ENCODE measurements at regions not wholly inside any gene's neighbourhood (a gene's known extent, or its start where the extent isn't known, plus 50 kb on each side); places are given as distances from the start of the nearest gene placed in this dataset.

DNA sequence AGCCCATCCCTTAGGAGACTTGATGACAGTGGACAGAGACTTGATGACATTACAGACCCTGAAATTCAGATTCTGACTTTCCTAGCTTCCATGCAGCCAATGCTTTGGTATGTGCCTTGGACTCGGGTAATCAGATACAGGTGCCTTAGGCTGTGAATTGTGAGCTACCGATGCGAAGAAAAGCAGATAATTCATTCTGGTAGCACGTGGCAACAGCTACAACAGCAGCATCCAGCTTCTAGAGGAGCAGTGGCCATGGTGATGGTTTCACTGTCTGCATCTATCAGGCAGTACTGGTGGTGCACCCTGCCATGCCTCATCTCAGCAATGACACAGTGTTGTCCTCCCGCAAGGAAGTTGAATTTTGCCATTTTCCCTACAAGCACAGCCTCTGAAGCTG lies 126.9 kb upstream of the TAPT1 start:
- H3K36me3 ChIP-seq = no peaks in the 10 kb centered on the region
- intact Hi-C loops (cut with DNase I; ENCODE audit: low total_unique reads) = no loop called here
- no peaks in the 10 kb centered on the region for H3K9me3 ChIP-seq
- no peaks in the 10 kb centered on the region for H3K4me1 ChIP-seq
- no peak for DNase-seq
- no peaks in the 10 kb centered on the region for H3K27me3 ChIP-seq
- TF ChIP-seq POLR2A (IDR thresholded peaks at IDR 0.05) = no peak
- TF ChIP-seq, protein P1, sequence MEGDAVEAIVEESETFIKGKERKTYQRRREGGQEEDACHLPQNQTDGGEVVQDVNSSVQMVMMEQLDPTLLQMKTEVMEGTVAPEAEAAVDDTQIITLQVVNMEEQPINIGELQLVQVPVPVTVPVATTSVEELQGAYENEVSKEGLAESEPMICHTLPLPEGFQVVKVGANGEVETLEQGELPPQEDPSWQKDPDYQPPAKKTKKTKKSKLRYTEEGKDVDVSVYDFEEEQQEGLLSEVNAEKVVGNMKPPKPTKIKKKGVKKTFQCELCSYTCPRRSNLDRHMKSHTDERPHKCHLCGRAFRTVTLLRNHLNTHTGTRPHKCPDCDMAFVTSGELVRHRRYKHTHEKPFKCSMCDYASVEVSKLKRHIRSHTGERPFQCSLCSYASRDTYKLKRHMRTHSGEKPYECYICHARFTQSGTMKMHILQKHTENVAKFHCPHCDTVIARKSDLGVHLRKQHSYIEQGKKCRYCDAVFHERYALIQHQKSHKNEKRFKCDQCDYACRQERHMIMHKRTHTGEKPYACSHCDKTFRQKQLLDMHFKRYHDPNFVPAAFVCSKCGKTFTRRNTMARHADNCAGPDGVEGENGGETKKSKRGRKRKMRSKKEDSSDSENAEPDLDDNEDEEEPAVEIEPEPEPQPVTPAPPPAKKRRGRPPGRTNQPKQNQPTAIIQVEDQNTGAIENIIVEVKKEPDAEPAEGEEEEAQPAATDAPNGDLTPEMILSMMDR (IDR thresholded peaks at IDR 0.05) = no peak
- H3K27ac ChIP-seq = no peak overlapping the region
- no peak overlapping the region for H3K4me3 ChIP-seq

DNA sequence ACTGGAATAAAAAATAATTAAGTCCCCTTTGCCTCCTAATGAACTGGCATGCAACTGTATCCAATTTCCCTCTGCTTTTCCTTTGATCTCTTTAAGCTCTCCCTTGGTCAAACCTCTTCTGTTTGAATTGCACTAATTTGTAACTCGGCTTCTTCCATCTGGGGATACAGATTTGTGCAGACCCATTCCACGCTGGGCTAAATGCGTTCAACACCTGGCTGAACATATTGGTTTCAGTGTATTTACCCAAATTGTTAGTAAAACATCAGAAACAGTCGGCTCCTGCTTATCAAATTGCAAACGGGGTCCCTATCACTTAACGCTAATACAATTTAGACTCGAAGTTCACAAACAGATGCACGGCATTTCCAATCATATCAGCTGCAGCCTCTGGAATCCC lies 124.9 kb upstream of the TAPT1 start:
- no peak overlapping the region for H3K27ac ChIP-seq
- no peaks in the 10 kb centered on the region for H3K36me3 ChIP-seq
- H3K9me3 ChIP-seq = no peaks in the 10 kb centered on the region
- DNase-seq = no peak
- no peaks in the 10 kb centered on the region for H3K4me1 ChIP-seq
- intact Hi-C loops (cut with DNase I; ENCODE audit: low total_unique reads) = no loop called here
- H3K27me3 ChIP-seq = no peaks in the 10 kb centered on the region
- no peak overlapping the region for H3K4me3 ChIP-seq
- no peak for TF ChIP-seq POLR2A (IDR thresholded peaks at IDR 0.05)
- TF ChIP-seq, protein P1 (IDR thresholded peaks at IDR 0.05) = no peak

DNA sequence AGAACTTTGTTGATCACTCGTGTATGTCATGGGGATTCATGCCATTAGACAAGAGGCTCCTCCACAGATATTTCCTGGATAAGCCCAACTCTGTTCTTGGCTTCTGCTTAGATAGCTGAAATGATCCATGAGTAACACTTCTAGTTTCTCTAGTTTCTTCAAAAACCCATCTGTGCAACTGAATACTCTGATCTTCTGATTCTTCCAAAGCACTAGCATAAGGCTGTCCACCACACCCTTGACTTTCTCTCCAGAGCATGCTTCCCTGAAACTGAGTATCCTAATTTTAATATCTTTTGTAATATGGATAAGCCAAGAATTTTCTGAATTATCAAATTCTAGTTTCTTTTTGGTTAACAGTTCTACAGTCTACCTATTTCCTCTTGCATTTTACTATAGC lies 118.6 kb upstream of the TAPT1 start:
- H3K4me1 ChIP-seq = no peaks in the 10 kb centered on the region
- intact Hi-C loops (cut with DNase I; ENCODE audit: low total_unique reads) = no loop called here
- H3K27me3 ChIP-seq = no peaks in the 10 kb centered on the region
- no peaks in the 10 kb centered on the region for H3K36me3 ChIP-seq
- H3K9me3 ChIP-seq = no peaks in the 10 kb centered on the region
- H3K27ac ChIP-seq = no peak overlapping the region
- no peak for TF ChIP-seq POLR2A (IDR thresholded peaks at IDR 0.05)
- TF ChIP-seq, protein P1 (IDR thresholded peaks at IDR 0.05) = no peak
- DNase-seq = no peak
- H3K4me3 ChIP-seq = no peak overlapping the region

DNA sequence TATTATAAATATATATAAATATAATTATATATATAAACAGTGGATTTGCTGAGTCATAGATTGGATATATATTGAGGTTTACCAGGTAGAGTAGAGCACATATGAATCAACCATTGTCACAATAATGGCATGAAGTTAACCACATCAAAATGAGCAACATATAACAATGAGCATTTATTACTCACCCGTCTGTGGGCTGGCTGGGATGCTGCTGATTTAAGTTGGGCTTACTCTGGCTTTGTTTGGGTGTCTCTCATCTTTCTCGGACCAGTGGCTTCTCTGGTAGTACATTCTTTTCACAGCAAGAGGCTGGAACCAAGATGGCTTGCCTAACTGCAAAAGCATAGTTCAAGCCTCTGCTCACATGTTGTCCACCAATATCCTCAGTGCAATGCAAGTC lies 111.7 kb upstream of the TAPT1 start:
- Histone ChIP-seq H3K27me3 (no peaks in the 10 kb centered on the region), H3K4me3 (no peak overlapping the region), H3K27ac (no peak overlapping the region), H3K9me3 (no peaks in the 10 kb centered on the region), H3K36me3 (no peaks in the 10 kb centered on the region), H3K4me1 (no peaks in the 10 kb centered on the region)
- intact Hi-C loops (cut with DNase I; ENCODE audit: low total_unique reads) = no loop called here
- no peak for DNase-seq
- no peak for TF ChIP-seq POLR2A (IDR thresholded peaks at IDR 0.05)
- TF ChIP-seq, protein P1 (IDR thresholded peaks at IDR 0.05) = no peak

DNA sequence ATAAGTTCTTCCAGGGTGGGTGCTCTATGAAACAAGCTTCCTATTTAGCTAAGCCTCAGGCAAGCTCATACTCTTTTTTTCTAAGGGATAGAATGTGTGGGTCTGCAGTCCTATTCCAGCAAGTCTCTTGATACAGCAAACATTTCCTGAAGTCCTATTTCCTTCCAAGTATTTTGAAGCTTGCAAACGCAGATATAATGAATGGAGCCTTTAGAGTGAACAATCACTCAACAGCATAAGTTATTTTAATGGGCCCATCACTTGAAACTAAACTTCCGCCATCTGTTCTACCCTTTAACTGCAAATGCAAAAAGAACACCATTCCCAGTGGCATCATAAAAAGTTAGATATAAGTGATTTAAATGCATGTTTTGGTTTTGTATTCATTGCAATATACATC lies 108.3 kb upstream of the TAPT1 start:
- H3K9me3 ChIP-seq = peaks cover 0 to 4% of the 10 kb centered on the region in 2 donors
- no peak overlapping the region for H3K4me3 ChIP-seq
- DNase-seq = no peak
- no peaks in the 10 kb centered on the region for H3K27me3 ChIP-seq
- intact Hi-C loops (cut with DNase I; ENCODE audit: low total_unique reads) = no loop called here
- no peaks in the 10 kb centered on the region for H3K4me1 ChIP-seq
- H3K27ac ChIP-seq = no peak overlapping the region
- no peak for TF ChIP-seq POLR2A (IDR thresholded peaks at IDR 0.05)
- TF ChIP-seq, protein P1 (IDR thresholded peaks at IDR 0.05) = no peak
- no peaks in the 10 kb centered on the region for H3K36me3 ChIP-seq

All from uterus (tissue), 3 donors.